Kidney (tissue), 13 donors: ENCODE measurements at regions not wholly inside any gene's neighbourhood (a gene's known extent, or its start where the extent isn't known, plus 50 kb on each side); places are given as distances from the start of the nearest gene placed in this dataset.

ENCODE experiments used
- DNase-seq, 5 donors: peaks; one replicate each; pipeline ENCODE4 v3.0.0-alpha.2; 2013 to 2020
- FAIRE-seq: peaks from 2 replicates; lab custom pipeline; 2012; peaks lifted over from hg19 to GRCh38; lab: Jason Lieb, UNC
- H3K27ac ChIP-seq, 2 donors: one replicate each; pipeline ENCODE4 v1.7.0; 2013; ENCODE audit warnings: low read depth in 2 of 2, low read length in 2 of 2, inconsistent platforms in 1 of 2
- H3K27me3 ChIP-seq: one replicate; pipeline ENCODE4 v1.7.1; 2013; ENCODE audit warnings: low read length, inconsistent platforms; ENCODE audit not compliant: control insufficient read depth, insufficient read depth
- H3K36me3 ChIP-seq, 3 donors: one replicate each; pipeline versions ENCODE4 v1.7.0 to v1.7.1; 2013; ENCODE audit warnings: low read length in 3 of 3, control low read depth in 1 of 3, inconsistent platforms in 1 of 3; ENCODE audit not compliant: insufficient read depth in 3 of 3, control insufficient read depth in 2 of 3
- H3K4me1 ChIP-seq, 3 donors: one replicate each; pipeline versions ENCODE4 v1.7.0 to v1.7.1; 2013; ENCODE audit warnings: low read length in 3 of 3, inconsistent platforms in 1 of 3, low read depth in 1 of 3; ENCODE audit not compliant: control insufficient read depth in 2 of 3, insufficient read depth in 2 of 3
- H3K4me3 ChIP-seq, 3 donors: one replicate each; pipeline versions ENCODE4 v1.7.0 to v1.8.1; 2013; ENCODE audit warnings: low read length in 3 of 3, control low read depth in 1 of 3, inconsistent platforms in 1 of 3
- H3K9ac ChIP-seq, 3 donors: one replicate each; pipeline versions ENCODE4 v1.7.0 to v1.7.1; 2013; ENCODE audit warnings: low read length in 3 of 3, control low read depth in 1 of 3, inconsistent platforms in 1 of 3
- H3K9me3 ChIP-seq, 3 donors: one replicate each; pipeline versions ENCODE4 v1.7.0 to v1.7.1; 2013; ENCODE audit warnings: low read length in 3 of 3, control low read depth in 1 of 3, inconsistent platforms in 1 of 3; ENCODE audit not compliant: control insufficient read depth in 2 of 3, insufficient read depth in 1 of 3
- CTCF ChIP-seq: IDR thresholded peaks from 3 replicates; pipeline ENCODE4 v1.5.1; 2012; ENCODE audit warnings: mild to moderate bottlenecking, moderate library complexity, borderline replicate concordance; ENCODE audit not compliant: insufficient read depth; ENCODE audit errors: extremely low read depth
- intact Hi-C: fragments of 100-400 bp; cut with DNase I; formaldehyde crosslinking; loops from one replicate; pipeline ENCODE4 v1.11.1; 2022
- donor health status: control.
- donor health status: control.
- donor health status: control.
- donor health status: control.
- donor health status: control.
- donor health status: DM: yes; HTN: yes; CAD: no.
- donor health status: Normal renal cell carcinoma (clear cell type).

- Histone ChIP-seq H3K36me3 (no peaks in the 10 kb centered on the region), H3K4me3 (peak overlapping the region; percentile 54 to 71 (median 59)), H3K9me3 (no peaks in the 10 kb centered on the region), H3K4me1 (peaks cover 0 to 8% (median 5%) of the 10 kb centered on the region in 3 donors), H3K27ac (peak overlapping the region in 1 of 2 donors; percentile 14), H3K27me3 (no peaks in the 10 kb centered on the region), H3K9ac (peak overlapping the region in 2 of 3 donors; percentile 21 to 60)
- TF ChIP-seq CTCF: no peak
- DNase-seq: peak in 4 of 5 donors; percentile 47 to 85 (median 68)
- FAIRE-seq: no peak
- intact Hi-C loops: no loop called here
These were observed 150.6 kb upstream of the SLC4A4 start for GRCh38 chr4:71188156-71188640.

GRCh38 chr4:71188951-71189350 is 149.9 kb upstream of the SLC4A4 start:
- Histone ChIP-seq H3K9ac (no peak overlapping the region), H3K4me1 (peaks cover 0 to 8% (median 5%) of the 10 kb centered on the region in 3 donors), H3K36me3 (no peaks in the 10 kb centered on the region), H3K27ac (no peak overlapping the region), H3K27me3 (no peaks in the 10 kb centered on the region), H3K4me3 (peak overlapping the region in 2 of 3 donors; percentile 1 to 54), H3K9me3 (no peaks in the 10 kb centered on the region)
- DNase-seq: no peak
- FAIRE-seq: no peak
- no peak for TF ChIP-seq CTCF
- intact Hi-C loops: no loop called here

DNA sequence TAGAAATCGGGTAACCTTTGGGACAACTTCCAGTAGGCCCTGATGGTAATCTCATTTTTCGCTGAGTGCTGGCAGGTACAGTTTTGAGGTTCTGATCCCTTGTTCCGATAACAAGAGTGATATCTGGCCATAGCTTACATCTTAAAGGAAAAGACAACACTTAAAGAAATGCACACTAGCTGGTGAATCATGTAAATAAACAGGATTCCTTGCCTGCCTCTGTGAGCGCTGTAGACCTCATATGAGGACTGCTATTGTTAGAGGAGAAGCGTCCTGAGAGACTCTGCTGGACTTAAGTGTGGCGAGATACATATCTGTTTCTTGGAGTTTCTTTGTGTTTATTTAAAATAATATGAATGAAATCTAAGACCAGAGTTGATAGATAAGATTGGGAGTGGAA is 149.3 kb upstream of the SLC4A4 start:
- Histone ChIP-seq H3K27me3 (no peaks in the 10 kb centered on the region), H3K36me3 (no peaks in the 10 kb centered on the region), H3K9me3 (no peaks in the 10 kb centered on the region), H3K9ac (no peak overlapping the region), H3K27ac (no peak overlapping the region), H3K4me1 (peaks cover 0 to 8% (median 5%) of the 10 kb centered on the region in 3 donors), H3K4me3 (no peak overlapping the region)
- DNase-seq (peak in 1 of 5 donors; percentile 25), FAIRE-seq (no peak)
- TF ChIP-seq CTCF: no peak
- intact Hi-C loops: no loop called here

- DNase-seq (no peak), FAIRE-seq (no peak)
- no peak overlapping the region for H3K4me3 ChIP-seq
- no peak for TF ChIP-seq CTCF
- H3K27ac ChIP-seq: no peak overlapping the region
- no peak overlapping the region for H3K9ac ChIP-seq
- no peaks in the 10 kb centered on the region for H3K27me3 ChIP-seq
- intact Hi-C loops: no loop called here
- H3K4me1 ChIP-seq: no peaks in the 10 kb centered on the region
- no peaks in the 10 kb centered on the region for H3K9me3 ChIP-seq
- H3K36me3 ChIP-seq: no peaks in the 10 kb centered on the region
These were observed 144.4 kb upstream of the SLC4A4 start for GRCh38 chr4:71194454-71194853.
